Fibroblast of gingiva (primary cell): ENCODE measurements at regions not wholly inside any gene's neighbourhood (a gene's known extent, or its start where the extent isn't known, plus 50 kb on each side); places are given as distances from the start of the nearest gene placed in this dataset.
"Not testable (repeated sequence)": the region's sequence is repeated elsewhere in the genome, so short reads cannot be mapped to it uniquely, and the experiment has no call there.

ENCODE experiments used
- DNase-seq: peaks from one replicate; pipeline ENCODE4 v3.0.0-alpha.2; 2011; ENCODE audit warnings: low read depth

GRCh38 chr15:100720406-100720967 lies 118.1 kb downstream of the ASB7 start:
- no peak for DNase-seq

GRCh38 chr15:100721758-100722550 lies 119.6 kb downstream of the ASB7 start:
- peak; percentile 98 for DNase-seq

- no peak for DNase-seq
Measured at GRCh38 chr15:100722551-100723314, 120.3 kb downstream of the ASB7 start.

GRCh38 chr15:100723315-100723801 lies 121.0 kb downstream of the ASB7 start:
- DNase-seq: no peak

- no peak for DNase-seq
Measured at GRCh38 chr15:100725121-100726069, 123.0 kb downstream of the ASB7 start.

DNA sequence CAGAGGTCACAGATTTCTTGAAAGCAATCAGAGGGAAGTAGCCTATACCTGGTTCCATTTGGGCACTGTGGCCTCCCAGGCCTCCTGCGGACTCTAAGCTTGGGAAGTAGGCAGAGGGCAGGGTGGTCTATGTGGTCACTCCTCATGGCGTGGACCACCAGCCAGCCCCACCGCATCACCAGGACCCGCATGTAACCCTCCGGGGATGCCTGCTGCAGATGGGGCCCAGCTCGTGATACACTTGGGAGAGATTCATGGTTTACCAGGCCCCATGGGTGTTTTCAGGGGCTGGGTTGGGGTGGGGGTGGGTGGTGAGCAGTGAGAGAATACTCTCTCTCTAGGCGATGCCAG lies 123.7 kb downstream of the ASB7 start:
- no peak for DNase-seq

DNA sequence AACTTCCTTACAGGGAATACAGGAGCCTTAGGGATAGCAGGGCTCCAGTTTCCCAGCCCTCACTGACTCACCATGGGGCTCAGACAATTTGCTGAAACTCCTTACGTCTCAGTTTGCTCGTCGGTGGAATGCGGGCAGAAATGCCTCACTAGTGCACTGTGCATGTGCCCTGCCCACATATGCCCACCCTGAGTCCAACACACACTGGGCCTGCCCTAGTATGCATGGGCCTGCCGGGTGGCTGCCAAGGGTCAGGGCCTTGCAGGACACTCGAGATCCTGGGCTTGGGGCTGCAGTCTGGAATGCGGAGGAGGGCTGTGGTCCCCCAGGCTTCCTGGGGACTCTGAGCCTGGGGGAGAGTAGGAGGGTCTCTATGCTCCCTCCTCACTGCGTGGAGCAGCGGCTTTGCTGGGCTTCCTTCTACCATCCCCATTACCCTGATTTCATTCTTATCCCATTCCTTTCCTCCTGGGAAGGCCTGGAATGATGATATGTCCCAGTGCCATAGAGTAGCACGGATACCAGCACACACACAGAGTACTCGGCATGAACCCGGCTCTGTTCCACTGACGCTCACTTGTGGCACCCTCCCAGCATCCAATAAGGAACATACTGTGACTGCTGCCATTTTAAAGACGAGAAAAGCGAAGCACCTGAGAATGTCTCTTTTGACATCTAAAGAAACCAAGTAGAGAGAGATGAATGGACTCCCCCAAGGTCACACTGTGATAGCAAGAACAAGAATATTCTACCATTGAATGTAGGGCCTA lies 124.2 kb downstream of the ASB7 start:
- DNase-seq: no peak

DNA sequence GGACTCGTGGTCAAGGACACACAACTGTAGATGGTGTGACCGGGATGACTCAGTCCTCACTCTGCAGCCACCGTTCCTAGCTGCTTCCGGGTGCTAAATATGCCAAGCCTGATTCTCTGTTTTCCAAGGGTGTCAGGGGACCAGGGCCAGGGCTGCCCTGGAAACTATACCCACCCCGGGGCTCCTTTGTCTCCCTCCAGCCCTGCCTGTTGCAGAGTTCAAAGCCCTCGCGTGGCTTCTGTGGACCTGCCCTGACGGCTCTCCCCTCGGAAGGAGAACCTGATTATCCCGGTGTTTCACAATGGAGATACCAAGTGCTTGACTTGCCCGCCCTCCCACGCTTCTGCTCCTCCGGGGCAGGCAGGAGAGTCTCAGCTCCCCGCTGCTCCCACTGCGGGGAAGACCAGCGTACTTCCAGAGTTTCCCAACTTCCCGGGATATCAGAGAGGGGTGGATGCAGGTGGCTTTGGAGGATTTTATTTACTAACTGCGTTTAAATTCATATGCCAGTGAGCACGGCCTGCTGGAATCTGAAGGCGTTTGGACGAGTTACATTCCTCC lies 125.0 kb downstream of the ASB7 start:
- no peak for DNase-seq

DNA sequence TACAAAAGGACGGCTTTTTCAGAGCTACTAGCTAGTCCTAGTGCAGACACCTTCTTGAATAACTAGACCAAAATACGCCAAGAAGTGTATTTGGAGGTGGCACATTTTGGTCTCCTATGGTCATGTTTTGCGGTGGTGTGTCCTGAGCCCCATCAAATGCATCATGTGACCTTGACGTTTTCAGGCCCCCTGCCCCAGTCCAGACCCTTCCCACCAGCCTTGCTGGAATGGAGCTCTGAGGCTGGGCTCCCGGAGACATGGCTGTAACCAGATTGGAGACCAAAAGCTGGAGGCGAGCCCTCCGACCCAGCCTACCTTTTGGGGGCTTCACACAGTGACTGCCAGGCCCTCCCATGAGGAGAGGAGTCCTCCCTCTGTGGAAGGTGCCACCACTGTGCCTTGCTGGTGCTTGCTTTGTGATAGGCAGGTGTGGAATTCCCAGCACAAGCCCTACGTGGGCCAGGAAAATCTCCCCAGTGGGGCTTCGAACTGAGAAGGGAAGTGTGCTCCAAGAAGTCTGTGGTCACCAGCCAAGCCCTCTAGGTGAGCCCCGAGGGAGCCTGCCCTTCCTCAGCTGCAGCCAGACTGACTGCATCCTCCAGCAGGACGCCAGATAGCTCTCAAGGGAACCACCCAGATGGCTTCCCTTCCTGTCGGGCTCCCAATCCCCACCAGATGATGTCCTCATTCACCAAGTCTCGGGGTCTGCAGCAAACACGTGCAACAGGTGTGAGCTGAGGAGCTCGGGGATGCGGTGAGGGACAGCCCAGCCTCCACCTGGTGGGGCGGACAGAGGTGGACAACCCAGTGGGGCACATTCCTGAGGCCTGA lies 126.2 kb downstream of the ASB7 start:
- no peak for DNase-seq

GRCh38 chr15:100729461-100729860 lies 127.1 kb downstream of the ASB7 start:
- no peak for DNase-seq

GRCh38 chr15:100730129-100730528 lies 127.7 kb downstream of the ASB7 start:
- no peak for DNase-seq

DNA sequence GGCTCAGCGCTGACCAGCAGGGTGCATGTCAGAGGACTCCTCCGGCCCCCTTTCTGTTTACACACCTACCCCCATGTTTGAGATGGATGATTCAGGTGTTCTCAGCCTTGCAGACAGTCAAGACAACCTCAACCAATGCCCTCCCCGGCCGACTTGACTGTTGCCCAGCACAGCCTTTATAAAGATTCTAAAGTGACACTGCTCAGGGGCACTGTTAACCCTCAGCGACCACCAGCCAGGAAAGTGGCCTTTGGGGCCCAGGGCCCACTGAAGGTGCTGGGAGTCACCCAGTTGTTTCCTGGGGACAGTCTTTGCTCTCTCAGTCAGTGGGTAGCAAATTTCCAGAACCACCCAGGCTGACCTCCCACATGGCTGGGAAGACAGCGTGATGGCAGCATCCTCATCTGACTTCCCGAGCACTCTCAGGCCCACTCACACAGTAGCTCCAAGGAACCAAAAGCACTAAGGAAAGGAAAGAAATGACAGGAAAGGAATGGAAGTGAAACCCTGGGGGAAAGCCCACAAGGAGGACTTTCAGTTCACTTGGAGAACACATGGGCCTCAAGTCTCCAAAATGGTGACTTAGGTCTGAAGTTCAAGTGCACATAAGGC lies 128.4 kb downstream of the ASB7 start:
- DNase-seq: no peak

DNA sequence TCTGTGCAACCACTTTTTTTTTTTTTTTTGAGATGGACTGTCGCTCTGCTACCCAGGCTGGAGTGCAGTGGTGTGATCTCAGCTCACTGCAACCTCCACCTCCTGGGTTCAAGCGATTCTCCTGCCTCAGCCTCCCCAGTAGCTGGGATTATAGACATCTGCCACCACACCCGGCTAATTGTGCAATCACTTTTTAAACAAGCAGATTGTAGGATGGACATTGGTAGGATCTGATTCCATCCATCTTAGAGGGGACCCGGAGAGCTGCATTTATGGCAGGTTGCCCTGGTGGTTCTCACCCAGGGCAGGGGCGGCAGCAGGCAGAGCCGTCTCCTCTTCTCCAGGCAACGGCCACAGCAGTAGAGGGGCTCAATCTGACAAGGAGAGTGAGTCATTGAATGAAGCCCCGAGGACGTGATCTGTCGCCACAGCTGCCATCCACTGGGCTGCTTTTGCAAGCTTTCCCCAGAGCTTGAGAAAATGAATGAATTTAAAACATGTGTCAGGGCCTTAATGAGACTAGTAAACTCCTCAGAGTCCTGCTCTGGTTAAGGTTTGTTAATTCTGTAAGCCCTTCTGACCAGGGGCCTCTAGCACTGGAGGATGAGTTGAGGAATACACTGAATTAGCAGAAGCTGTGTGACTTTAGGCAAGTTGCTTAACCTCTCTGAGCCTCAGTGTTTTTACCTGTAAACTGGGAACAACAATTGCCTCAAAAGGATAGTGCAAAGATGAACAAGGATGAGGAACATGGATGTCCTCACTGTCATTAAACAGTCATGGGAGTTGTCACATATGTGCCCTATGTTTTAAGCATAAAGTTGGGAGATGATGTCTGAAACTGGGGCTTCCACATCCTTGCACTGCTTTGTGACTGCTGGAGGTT lies 129.1 kb downstream of the ASB7 start:
- DNase-seq: peak; percentile 66

DNA sequence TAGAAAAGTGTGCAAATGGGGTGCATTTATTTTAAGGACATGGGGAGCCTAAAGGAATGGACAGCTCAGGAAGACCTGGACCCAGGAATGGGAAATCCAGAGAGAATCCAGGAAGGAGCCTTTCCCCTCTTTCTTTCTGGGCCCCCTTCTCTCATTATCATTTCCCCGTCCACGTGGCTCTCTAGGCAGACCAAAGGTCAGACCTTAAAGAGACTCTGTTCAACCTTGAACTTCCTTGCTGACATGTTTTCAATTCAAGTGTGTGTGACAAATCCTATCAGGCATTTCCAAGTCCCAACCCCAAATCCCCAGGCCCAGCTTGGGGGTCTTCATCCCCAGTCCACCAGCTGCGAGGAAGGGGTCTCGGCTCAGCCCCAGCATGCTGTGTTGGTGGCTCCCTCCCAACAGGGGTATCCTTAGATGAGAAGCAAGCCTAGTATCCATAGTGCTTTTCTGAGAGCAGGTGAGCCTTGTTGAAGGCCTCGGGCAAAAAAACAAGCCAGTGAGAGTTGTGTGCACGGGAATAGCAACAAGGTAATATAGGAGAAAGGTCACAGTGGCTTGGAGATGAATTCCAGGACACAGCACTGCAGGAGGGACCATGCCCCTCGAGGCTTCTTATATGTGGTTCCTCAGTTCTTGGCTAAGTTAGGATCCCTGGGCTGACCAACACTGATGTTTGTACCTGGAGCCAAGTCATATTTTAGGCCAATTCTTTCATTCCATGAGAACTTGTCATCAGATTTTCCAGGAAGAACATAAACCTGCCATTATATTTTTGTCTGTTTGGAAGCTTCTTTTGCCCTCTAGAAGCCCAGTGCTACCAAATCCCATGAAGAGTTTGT lies 130.0 kb downstream of the ASB7 start:
- DNase-seq: peak; percentile 68

DNA sequence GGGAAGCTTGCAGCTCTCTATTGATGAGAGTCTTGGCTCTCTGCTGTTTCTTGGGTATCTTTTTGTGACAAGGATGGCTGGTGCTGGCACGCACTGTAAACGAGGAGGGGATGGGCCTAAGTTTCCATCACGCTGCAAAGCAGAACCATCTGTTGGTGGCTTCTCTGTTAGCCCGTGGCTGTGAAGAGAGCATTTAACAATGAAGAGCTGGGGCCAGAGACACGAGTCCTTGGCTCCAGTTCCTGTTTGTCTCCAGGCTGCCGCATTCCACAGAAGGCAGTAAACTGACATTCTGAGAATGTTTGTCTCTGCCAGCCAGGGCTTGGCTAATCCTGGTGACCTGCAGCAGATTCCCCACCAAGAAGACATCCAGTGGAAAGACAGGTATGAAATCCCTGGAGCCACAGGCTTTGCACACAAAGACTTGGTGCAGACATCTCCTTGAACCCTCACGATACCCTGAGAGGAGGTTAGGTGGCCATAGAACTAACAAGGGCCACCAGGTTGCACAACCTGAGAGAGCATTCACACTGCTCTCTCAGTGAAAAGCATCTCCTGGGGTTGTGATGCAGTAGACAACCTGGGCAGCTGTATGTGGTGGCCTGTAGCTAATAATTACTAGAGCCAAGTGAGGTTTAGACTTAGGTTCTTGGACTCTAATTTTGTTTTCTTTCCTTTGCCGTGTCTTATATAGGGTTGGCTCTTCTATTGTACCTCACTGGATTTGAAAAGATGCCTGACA lies 130.9 kb downstream of the ASB7 start:
- peak; percentile 96 for DNase-seq

GRCh38 chr15:100733843-100734185 lies 131.4 kb downstream of the ASB7 start:
- DNase-seq: not testable (repeated sequence)

- DNase-seq: no peak
Measured at GRCh38 chr15:100734586-100734985, 132.2 kb downstream of the ASB7 start.
